Fibroblast of the aortic adventitia (primary cell): ENCODE measurements at regions not wholly inside any gene's neighbourhood (a gene's known extent, or its start where the extent isn't known, plus 50 kb on each side); places are given as distances from the start of the nearest gene placed in this dataset.
A peak's percentile ranks its signal among the peaks of the same experiment; 100 is the strongest.

Experiments
- DNase-seq: peaks from one replicate; pipeline ENCODE4 v3.0.0-alpha.2; 2010; ENCODE audit warnings: low read depth
- H3K4me3 ChIP-seq: 2 replicates; pipeline ENCODE4 v1.5.1; 2011; ENCODE audit warnings: low read depth, mild to moderate bottlenecking, control low read depth, low read length, moderate library complexity
- CTCF ChIP-seq: IDR thresholded peaks from 2 replicates; pipeline ENCODE4 v1.5.1; 2011; ENCODE audit warnings: mild to moderate bottlenecking, low read length, control low read depth, inconsistent platforms; ENCODE audit not compliant: insufficient read depth

GRCh38 chr1:198925567-198925966 lies 286.7 kb downstream of the PTPRC start:
- TF ChIP-seq CTCF = no peak

GRCh38 chr1:198927129-198927528 lies 288.3 kb downstream of the PTPRC start:
- TF ChIP-seq CTCF = no peak
- DNase-seq = no peak
- no peak overlapping the region for H3K4me3 ChIP-seq

More at GRCh38 chr1:198925567-198925966, 286.7 kb downstream of the PTPRC start:
- no peak overlapping the region for H3K4me3 ChIP-seq
- no peak for DNase-seq

- no peak for DNase-seq
- TF ChIP-seq CTCF = no peak
- H3K4me3 ChIP-seq = no peak overlapping the region
These were observed 290.3 kb downstream of the PTPRC start for GRCh38 chr1:198929111-198929604.

- DNase-seq = no peak
- peak overlapping the region; percentile 1 for H3K4me3 ChIP-seq
- no peak for TF ChIP-seq CTCF
These were observed 291.2 kb downstream of the PTPRC start for GRCh38 chr1:198929961-198930599.

GRCh38 chr1:198932351-198932991 lies 293.6 kb downstream of the PTPRC start:
- H3K4me3 ChIP-seq = peak overlapping the region; percentile 49
- TF ChIP-seq CTCF = no peak
- no peak for DNase-seq

GRCh38 chr1:198933515-198934222 lies 294.8 kb downstream of the PTPRC start:
- H3K4me3 ChIP-seq = peak overlapping the region; percentile 85
- no peak for TF ChIP-seq CTCF
- peak; percentile 32 for DNase-seq
